Adrenal gland (tissue), 5 donors: ENCODE measurements at regions not wholly inside any gene's neighbourhood (a gene's known extent, or its start where the extent isn't known, plus 50 kb on each side); places are given as distances from the start of the nearest gene placed in this dataset.

Experiments
- POLR2A ChIP-seq, 2 donors: fragments of 450-650 bp; IDR thresholded peaks; one replicate each; pipeline ENCODE4 v1.6.1; 2017; ENCODE audit warnings: antibody characterized with exemption in 2 of 2, mild to moderate bottlenecking in 2 of 2, moderate library complexity in 1 of 2
- TF ChIP-seq, protein P1 (sequence below), 6 experiments: fragments of 450-650 bp in 4 of 6; fragments of 200-600 bp in 2 of 6; sonication (generic) in 1 of 6; IDR thresholded peaks; 1 replicate in 5 of 6; 2 replicates in 1 of 6; pipeline versions ENCODE4 v1.5.1 to v1.8.0; 2016 to 2021; ENCODE audit warnings: antibody characterized with exemption in 6 of 6, mild to moderate bottlenecking in 2 of 6, moderate library complexity in 1 of 6
- donor health status: DM: no; HTN: no; CAD: no.

DNA sequence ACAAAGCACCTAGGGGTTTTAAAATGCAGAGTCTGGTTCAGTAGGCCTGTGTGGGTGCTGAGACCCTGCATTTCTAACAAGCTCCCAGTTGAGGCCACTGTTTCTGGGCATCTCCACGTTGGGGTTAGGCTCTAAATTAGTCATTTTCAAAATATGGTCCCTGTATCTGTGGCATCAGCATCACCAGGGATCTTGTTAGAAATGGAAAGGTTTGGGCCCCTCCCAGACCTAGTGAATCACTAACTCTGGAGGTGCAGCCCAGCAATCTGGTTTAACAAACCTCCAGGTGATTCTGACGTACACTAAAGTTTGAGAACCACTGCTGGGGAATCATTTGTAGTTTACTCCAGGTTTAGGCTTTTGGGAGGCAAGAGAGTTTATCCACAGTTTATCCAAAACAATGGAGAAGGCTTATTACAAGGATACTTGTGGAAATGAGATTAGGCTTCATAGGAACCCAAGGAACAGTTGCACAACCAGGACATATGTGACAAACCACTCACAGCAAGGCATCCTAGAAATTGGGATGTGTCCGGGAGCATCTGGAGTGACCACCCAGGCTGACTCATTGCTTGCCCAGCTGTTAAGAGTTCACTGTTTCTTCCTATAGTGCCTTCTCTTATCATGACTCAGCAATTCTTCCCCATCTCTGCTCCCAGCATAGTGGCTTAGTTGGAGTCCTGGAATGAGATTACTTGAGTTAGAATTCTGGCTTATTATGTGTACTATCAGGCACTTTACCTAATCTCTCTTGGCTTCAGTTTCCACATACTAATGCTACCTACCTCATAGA, 71.6 kb upstream of the STXBP6 start:
- TF ChIP-seq, protein P1, sequence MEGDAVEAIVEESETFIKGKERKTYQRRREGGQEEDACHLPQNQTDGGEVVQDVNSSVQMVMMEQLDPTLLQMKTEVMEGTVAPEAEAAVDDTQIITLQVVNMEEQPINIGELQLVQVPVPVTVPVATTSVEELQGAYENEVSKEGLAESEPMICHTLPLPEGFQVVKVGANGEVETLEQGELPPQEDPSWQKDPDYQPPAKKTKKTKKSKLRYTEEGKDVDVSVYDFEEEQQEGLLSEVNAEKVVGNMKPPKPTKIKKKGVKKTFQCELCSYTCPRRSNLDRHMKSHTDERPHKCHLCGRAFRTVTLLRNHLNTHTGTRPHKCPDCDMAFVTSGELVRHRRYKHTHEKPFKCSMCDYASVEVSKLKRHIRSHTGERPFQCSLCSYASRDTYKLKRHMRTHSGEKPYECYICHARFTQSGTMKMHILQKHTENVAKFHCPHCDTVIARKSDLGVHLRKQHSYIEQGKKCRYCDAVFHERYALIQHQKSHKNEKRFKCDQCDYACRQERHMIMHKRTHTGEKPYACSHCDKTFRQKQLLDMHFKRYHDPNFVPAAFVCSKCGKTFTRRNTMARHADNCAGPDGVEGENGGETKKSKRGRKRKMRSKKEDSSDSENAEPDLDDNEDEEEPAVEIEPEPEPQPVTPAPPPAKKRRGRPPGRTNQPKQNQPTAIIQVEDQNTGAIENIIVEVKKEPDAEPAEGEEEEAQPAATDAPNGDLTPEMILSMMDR (IDR thresholded peaks at IDR 0.05): no peak
- TF ChIP-seq POLR2A (IDR thresholded peaks at IDR 0.05): no peak
